Activated CD4-positive, alpha-beta T cell treated with anti-CD3 and anti-CD28 coated beads, Interleukin-2, amount 50 U/mL, for 48 hours (primary cell): ENCODE measurements at regions not wholly inside any gene's neighbourhood (a gene's known extent, or its start where the extent isn't known, plus 50 kb on each side); places are given as distances from the start of the nearest gene placed in this dataset.
A peak's percentile ranks its signal among the peaks of the same experiment; 100 is the strongest.
"Not testable (repeated sequence)": the region's sequence is repeated elsewhere in the genome, so short reads cannot be mapped to it uniquely, and the experiment has no call there.

ENCODE experiments used
- DNase-seq, 2 experiments: peaks; one replicate each; pipeline ENCODE4 v3.0.0-alpha.2; 2020

DNA sequence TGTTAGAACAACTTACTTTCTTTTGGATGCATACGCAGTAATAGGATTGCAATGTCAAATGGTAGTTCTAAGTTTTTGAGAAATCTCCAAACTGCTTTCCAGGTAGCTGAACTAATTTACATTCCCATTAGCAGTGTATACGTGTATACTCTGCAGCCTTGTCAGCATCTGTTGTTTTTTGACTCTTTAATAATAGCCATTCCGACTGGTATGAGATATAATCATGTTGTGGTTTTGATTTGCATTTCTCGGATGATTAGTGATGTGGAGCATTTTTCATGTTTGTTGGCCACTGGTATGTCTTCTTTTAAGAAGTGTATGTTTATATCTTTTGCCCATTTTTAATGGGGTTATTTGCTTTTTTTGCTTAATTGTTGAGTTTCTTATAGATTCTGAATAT is 76.9 kb upstream of the HNRNPA1L2 start:
- not testable (repeated sequence) for DNase-seq

DNA sequence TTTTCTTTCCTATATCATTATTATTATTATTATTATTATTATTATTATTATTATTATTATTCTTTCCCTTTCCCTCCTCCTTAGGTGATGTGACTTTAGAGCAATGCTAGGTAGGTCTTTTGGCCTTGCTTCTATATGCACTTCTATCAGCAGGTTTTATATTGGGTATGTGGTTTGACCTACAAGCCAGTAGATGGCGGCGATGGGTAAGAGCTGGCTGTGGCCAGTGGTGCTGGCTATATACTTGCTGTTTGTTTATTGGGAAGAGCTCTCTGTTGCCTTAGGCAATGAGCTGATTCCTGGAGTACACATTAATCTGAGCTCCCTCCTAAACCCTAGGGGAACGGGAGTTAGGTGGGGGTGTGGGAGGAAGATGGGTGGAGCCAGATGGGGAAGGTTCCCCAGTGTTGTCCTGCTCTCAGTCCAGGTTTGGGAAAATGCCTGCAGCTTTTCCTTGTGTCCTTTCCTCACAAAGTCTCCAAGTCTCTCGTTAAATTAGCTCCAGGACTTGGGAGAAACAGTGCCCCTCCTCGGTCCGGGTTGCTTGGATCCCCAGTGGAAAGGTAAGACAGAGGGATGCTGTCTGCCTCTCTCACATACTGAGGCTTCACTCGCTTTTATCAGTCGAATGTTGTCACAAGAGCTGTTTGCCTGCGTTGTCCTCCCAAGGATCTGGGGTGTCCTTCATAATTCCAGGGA is 72.2 kb upstream of the HNRNPA1L2 start:
- peak; percentile 0 to 7 for DNase-seq

DNA sequence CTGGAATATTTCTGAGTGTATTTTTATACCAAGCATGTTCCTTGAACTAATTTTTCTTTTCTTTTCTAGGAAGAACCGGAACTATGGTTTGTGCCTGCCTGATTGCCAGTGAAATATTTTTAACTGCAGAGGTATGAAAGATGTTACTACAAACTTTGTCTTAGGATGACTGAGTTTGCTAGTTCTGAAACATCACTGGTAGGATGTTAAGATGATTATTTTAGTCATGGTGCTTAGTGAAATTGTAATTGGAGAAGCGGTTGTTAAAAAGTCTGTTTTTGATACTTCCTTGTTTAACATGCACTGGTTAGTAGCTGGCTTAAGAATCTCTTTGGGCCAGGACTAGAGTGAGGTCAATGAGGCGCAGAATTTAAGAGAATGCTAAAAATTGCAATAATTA is 71.1 kb upstream of the HNRNPA1L2 start:
- DNase-seq: not testable (repeated sequence)

DNA sequence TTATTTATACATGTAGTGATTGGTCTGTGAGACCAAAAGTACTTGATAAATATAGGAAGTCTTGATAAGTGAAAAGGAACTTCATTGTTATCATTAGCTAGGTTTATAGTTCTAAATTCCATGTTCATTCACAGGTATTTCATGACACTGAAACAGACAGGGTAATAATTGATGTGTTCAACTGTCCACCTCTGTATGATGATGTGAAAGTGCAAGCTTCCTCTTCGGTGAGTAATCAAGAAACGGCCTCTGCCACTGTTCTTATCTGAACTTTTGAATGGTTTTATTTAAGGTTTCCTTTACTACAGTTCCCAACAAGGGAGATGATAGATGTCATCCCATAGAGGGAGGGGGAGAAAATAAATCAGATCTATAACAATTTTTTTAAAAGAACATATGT is 59.3 kb upstream of the HNRNPA1L2 start:
- DNase-seq: not testable (repeated sequence)
